NCI-H748 treated with DMSO at 0.1 percent for 48 hours (cell line): ENCODE measurements at regions not wholly inside any gene's neighbourhood (a gene's known extent, or its start where the extent isn't known, plus 50 kb on each side); places are given as distances from the start of the nearest gene placed in this dataset.

Source experiments
- DNase-seq: peaks from one replicate; lab custom pipeline; 2025; lab: John Stamatoyannopoulos, UW

- DNase-seq = no peak
Measured at GRCh38 chr6:102407886-102408741, 1014.6 kb downstream of the GRIK2 start.

- DNase-seq = no peak
Measured at GRCh38 chr6:102405860-102406259, 1012.4 kb downstream of the GRIK2 start.

- no peak for DNase-seq
Measured at GRCh38 chr6:102402635-102403329, 1009.3 kb downstream of the GRIK2 start.

DNA sequence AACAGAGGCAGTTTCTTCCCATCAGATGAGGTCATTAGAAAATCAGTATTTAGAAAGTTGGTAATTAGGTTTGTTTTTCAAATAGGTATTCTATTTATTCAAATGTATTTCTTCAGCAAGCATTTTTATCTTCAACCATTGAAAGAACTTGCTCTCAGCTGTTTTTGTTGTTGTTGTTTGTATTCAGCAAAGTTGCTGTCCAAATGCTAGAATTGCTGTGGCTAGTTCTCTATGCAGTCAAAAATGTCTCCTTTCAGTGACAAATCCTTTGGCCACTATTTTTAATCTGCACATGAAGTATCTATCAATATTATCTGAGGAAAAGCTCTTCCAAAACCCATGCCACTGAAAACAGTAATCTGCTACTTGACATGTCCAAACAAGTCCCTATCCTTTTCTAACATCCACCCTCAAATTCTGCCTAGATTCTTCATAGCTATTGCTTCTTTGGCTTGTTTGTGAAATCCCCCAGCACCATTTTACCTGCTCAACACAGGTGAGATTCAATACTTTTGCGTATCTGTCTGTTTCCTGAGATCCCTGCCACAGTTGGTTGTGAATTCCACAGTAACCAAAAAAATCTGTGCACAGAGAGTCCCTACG lies 1005.4 kb downstream of the GRIK2 start:
- DNase-seq = no peak

DNA sequence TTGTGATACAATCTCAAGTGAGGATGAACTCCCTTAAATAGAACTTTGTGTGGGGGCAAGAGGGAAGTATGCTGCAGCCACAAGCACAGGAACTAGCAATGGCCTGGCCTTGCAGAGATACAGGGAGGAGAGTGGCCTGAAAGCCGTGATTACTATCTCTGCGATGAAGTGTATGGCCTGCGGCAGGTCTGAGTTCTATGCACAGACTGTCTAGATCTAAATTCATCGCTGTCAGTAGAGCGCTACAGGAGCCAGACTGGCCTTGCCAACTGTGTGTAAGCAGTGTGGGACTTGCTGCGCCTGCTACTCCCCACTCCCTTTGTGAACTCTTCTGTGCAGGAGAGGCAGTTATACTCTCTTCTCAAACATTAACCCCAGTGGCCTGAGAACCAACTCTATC lies 997.0 kb downstream of the GRIK2 start:
- no peak for DNase-seq

GRCh38 chr6:102389994-102390393 lies 996.5 kb downstream of the GRIK2 start:
- no peak for DNase-seq

DNA sequence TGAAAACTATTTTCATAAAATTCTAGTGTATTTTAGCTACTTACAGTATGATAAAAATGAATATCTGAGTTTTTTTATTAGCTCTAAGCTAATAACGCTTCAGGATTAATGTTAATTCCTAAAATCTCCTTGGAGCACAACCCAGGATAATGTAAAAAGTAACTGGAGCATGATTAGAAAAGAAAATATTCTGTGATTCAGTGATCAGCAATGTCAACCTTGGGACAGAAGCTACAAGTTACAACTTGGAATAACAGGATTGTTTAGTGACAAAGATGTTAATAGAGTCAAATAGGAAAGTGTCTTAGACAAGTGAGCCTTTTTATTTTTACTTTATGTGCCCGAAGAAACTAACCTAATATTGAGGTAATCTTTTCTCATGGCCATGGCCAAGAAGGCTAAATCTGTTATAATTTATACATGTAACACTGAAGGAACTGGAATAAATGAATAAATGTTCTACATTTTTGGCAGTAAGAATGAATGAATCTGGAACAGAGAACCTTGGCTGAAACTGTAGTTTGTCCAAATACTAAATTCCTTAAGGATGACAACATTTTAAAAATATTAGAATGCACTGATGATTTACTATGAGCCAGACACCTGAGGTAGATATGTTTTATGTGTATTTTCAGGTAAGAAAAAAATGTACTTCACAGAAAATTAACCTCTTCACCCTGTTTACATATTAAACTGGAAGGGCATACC lies 994.0 kb downstream of the GRIK2 start:
- DNase-seq = no peak

- DNase-seq = no peak
Measured at GRCh38 chr6:102381203-102381602, 987.7 kb downstream of the GRIK2 start.

DNA sequence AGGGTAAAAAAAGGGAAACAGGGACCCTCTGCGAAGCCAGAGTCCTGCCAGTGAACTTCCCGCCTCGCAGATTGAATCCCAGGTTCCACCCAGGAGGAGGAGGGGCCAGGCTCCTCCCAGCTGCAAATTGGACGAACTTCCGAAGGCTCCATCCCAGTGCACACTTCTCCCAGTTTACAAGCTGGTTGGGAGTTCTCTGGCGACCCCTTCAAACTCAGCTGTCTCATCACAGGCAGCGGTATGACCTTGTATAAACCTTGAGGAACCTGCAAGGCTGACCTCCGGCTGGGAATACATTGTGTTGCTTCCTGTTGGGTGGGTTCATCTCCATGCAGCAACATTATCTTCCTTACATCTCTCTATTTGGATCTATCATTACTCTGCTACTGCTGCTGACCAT lies 962.7 kb downstream of the GRIK2 start:
- no peak for DNase-seq

DNA sequence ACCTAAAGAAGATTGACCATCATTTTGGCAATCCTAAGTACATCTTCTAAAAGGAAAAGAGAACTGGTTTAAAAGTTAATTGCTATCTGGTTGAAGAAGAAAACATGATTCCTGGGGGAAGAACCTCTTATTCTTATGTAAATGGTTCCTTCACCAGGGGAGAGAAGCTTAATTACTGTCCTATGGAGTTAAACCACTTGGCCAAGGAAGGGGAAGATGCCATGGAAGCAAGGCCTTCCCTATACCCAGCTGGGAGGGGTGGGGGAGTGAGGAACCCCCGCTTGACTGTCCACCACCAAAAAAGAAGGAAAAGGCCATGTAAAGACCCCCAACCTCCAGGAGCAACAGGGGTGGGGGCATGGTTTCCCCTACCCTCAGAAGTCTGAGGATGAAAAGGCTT lies 962.1 kb downstream of the GRIK2 start:
- no peak for DNase-seq

DNA sequence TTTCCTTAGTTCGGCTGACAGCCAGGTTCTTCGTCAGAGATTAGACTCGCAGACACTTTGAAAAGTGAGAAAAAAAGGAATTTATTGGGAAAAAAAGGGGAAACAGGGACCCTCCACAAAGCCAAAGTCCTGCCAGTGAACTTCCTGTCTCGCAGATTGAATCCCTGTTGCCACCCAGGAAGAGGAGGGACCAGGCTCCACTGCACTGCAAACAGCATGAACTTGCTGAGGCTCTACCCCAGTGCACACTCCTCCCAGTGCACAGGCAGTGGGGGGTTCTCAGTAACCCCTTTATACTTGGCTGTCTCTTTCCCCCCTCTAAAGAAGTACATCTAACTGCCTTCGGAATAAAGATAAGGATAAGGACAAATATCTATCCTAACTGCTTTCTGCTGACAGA lies 959.0 kb downstream of the GRIK2 start:
- no peak for DNase-seq

DNA sequence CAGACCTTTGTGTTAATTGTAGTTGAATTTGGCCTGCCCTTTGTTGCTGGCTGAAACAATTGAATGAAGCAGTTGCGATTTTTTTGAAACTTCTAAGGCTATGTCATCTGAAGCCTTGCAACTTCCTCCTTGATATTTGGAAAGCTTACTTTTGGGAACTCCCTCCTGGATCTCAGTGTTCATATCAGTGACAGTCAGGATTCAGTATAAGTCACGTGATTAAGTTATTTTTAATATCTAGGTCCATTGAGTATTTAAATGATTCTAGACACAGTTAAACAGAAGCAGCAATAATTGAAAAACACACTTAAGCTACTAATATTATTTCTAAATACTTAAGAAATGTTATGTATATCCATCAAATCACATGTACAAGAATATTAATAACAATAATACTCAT lies 951.3 kb downstream of the GRIK2 start:
- DNase-seq = no peak

DNA sequence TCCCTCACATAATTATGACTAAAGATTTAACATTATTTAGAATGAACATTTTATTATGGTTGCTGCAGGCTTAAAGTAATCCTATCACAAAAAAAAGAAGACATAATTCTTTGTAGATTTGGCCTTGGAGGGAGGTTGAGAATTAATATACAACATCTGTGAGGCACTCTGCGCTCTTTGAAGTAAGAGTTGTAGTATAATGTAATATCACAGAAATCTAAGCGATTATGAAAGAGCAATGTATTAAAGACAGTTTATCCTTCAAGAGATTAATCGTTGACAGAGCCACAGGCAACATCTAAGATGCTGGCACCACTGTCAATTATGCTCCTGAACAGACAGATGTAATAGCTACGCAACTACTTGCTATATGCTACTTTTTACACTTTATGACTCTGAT lies 946.8 kb downstream of the GRIK2 start:
- DNase-seq = no peak

GRCh38 chr6:102333736-102334135 lies 940.2 kb downstream of the GRIK2 start:
- DNase-seq = no peak

GRCh38 chr6:102327697-102328225 lies 934.3 kb downstream of the GRIK2 start:
- no peak for DNase-seq

DNA sequence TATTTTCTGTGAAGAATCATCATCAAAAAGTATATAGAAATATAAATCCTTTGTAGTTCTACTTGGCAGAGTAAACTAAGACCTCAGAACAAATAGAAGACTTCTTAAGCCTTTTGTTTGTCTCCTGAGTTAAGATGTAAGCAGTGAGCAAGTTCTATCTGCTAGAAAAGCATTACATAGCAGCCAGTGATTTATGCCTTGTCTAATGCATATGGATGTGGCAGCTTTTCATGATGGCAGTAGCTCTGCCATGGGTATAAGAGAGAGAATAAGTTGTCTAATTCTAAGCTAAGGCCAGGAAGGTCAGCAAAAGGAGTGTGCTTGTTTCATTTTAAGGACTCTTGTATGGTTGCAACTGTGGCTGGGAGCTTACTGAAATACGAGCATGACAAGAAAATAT lies 920.2 kb downstream of the GRIK2 start:
- no peak for DNase-seq

DNA sequence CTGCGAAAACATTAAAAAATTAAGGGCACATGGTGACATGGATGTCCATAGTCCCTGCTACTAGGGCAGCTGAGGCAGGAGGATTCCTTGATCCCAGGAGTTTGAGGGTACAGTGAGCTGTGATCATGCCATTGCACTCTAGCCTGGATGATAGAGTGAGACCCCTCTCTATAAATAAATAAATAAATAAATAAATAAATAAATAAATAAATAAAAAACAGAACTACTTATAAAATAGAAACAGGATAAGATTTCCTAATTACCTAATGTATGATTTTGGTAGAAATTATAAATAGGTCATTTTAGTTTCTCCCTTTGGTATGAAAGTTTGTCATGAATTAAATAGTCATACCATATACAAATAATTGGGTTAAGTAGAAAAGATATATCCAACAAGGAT lies 916.2 kb downstream of the GRIK2 start:
- no peak for DNase-seq

GRCh38 chr6:102300350-102300749 lies 906.8 kb downstream of the GRIK2 start:
- DNase-seq = no peak

- DNase-seq = no peak
Measured at GRCh38 chr6:102298051-102298450, 904.5 kb downstream of the GRIK2 start.
